D341Med (cell line): ENCODE measurements at regions not wholly inside any gene's neighbourhood (a gene's known extent, or its start where the extent isn't known, plus 50 kb on each side); places are given as distances from the start of the nearest gene placed in this dataset.
"Not testable (repeated sequence)": the region's sequence is repeated elsewhere in the genome, so short reads cannot be mapped to it uniquely, and the experiment has no call there.

Experiments used
- DNase-seq: peaks from one replicate; pipeline ENCODE4 v3.0.0; 2012; ENCODE audit warnings: low spot score

- no peak for DNase-seq
Measured at GRCh38 chr5:3484836-3485235, 110.8 kb upstream of the IRX1 start.

GRCh38 chr5:3481175-3481574 is 114.5 kb upstream of the IRX1 start:
- DNase-seq = no peak

GRCh38 chr5:3475674-3476073 is 120.0 kb upstream of the IRX1 start:
- DNase-seq = no peak

GRCh38 chr5:3466392-3466791 is 129.2 kb upstream of the IRX1 start:
- no peak for DNase-seq

GRCh38 chr5:3460416-3460815 is 135.2 kb upstream of the IRX1 start:
- DNase-seq = no peak

- no peak for DNase-seq
Measured at GRCh38 chr5:3456121-3456681, 139.4 kb upstream of the IRX1 start.

- DNase-seq = not testable (repeated sequence)
Measured at GRCh38 chr5:3454028-3454427, 141.6 kb upstream of the IRX1 start.

- no peak for DNase-seq
Measured at GRCh38 chr5:3452622-3453021, 143.0 kb upstream of the IRX1 start.

- no peak for DNase-seq
Measured at GRCh38 chr5:3451961-3452360, 143.7 kb upstream of the IRX1 start.

- DNase-seq = no peak
Measured at GRCh38 chr5:3449481-3449880, 146.2 kb upstream of the IRX1 start.

- DNase-seq = no peak
Measured at GRCh38 chr5:3446410-3446809, 149.2 kb upstream of the IRX1 start.

GRCh38 chr5:3445517-3445916 is 150.1 kb upstream of the IRX1 start:
- not testable (repeated sequence) for DNase-seq

GRCh38 chr5:3432135-3432534 is 163.5 kb upstream of the IRX1 start:
- DNase-seq = no peak

- no peak for DNase-seq
Measured at GRCh38 chr5:3430691-3431090, 164.9 kb upstream of the IRX1 start.

- no peak for DNase-seq
Measured at GRCh38 chr5:3429962-3430361, 165.7 kb upstream of the IRX1 start.

- DNase-seq = no peak
Measured at GRCh38 chr5:3428334-3428733, 167.3 kb upstream of the IRX1 start.

- DNase-seq = no peak
Measured at GRCh38 chr5:3424946-3425345, 170.7 kb upstream of the IRX1 start.

- DNase-seq = no peak
Measured at GRCh38 chr5:3417376-3417943, 178.2 kb upstream of the IRX1 start.

- DNase-seq = no peak
Measured at GRCh38 chr5:3414371-3414770, 181.3 kb upstream of the IRX1 start.

GRCh38 chr5:3412146-3412545 is 183.5 kb upstream of the IRX1 start:
- DNase-seq = no peak

GRCh38 chr5:3411363-3411762 is 184.3 kb upstream of the IRX1 start:
- DNase-seq = no peak

- no peak for DNase-seq
Measured at GRCh38 chr5:3401635-3402034, 194.0 kb upstream of the IRX1 start.

GRCh38 chr5:3400659-3401058 is 195.0 kb upstream of the IRX1 start:
- no peak for DNase-seq

- DNase-seq = no peak
Measured at GRCh38 chr5:3394891-3395599, 200.6 kb upstream of the IRX1 start.
